Iris pigment epithelial cell (primary cell): ENCODE measurements at regions not wholly inside any gene's neighbourhood (a gene's known extent, or its start where the extent isn't known, plus 50 kb on each side); places are given as distances from the start of the nearest gene placed in this dataset.
"Not testable (repeated sequence)": the region's sequence is repeated elsewhere in the genome, so short reads cannot be mapped to it uniquely, and the experiment has no call there.

Experiments used
- DNase-seq: peaks from one replicate; pipeline ENCODE4 v3.0.0-alpha.2; 2011; ENCODE audit warnings: low read depth

GRCh38 chr12:9411616-9412268, 196.0 kb downstream of the KLRB1 start:
- DNase-seq, result not testable (repeated sequence)

- not testable (repeated sequence) for DNase-seq
Measured at GRCh38 chr12:9407425-9407748, 199.2 kb upstream of the PZP start.

- DNase-seq, result no peak
Measured at GRCh38 chr12:9406564-9407424, 198.6 kb upstream of the PZP start.

- DNase-seq, result no peak
Measured at GRCh38 chr12:9405886-9406563, 197.8 kb upstream of the PZP start.

GRCh38 chr12:9404469-9405260, 196.5 kb upstream of the PZP start:
- no peak for DNase-seq

- no peak for DNase-seq
Measured at GRCh38 chr12:9404031-9404430, 195.8 kb upstream of the PZP start.

- not testable (repeated sequence) for DNase-seq
Measured at GRCh38 chr12:9402432-9403040, 194.3 kb upstream of the PZP start.

GRCh38 chr12:9396367-9396766, 188.2 kb upstream of the PZP start:
- not testable (repeated sequence) for DNase-seq

GRCh38 chr12:9395220-9395619, 187.0 kb upstream of the PZP start:
- DNase-seq, result not testable (repeated sequence)

- no peak for DNase-seq
Measured at GRCh38 chr12:9392842-9393241, 184.6 kb upstream of the PZP start.

- no peak for DNase-seq
Measured at GRCh38 chr12:9391815-9392214, 183.6 kb upstream of the PZP start.

- no peak for DNase-seq
Measured at GRCh38 chr12:9390761-9391160, 182.6 kb upstream of the PZP start.

- no peak for DNase-seq
Measured at GRCh38 chr12:9389796-9390195, 181.6 kb upstream of the PZP start.

- DNase-seq, result no peak
Measured at GRCh38 chr12:9388379-9388778, 180.2 kb upstream of the PZP start.

GRCh38 chr12:9387450-9387849, 179.3 kb upstream of the PZP start:
- DNase-seq, result no peak

- no peak for DNase-seq
Measured at GRCh38 chr12:9383585-9383984, 175.4 kb upstream of the PZP start.

- DNase-seq, result no peak
Measured at GRCh38 chr12:9381619-9382018, 173.4 kb upstream of the PZP start.

GRCh38 chr12:9380650-9381049, 172.5 kb upstream of the PZP start:
- DNase-seq, result no peak

GRCh38 chr12:9379023-9379742, 171.0 kb upstream of the PZP start:
- no peak for DNase-seq

GRCh38 chr12:9378430-9378835, 170.2 kb upstream of the PZP start:
- DNase-seq, result no peak

GRCh38 chr12:9372202-9372601, 164.0 kb upstream of the PZP start:
- peak; percentile 12 for DNase-seq
